SK-N-SH (cell line): ENCODE measurements at regions not wholly inside any gene's neighbourhood (a gene's known extent, or its start where the extent isn't known, plus 50 kb on each side); places are given as distances from the start of the nearest gene placed in this dataset.

Source experiments
- CTCF ChIA-PET: fragments of 300-600, 350-600 bp; formaldehyde crosslinking; extraction: SDS; loops from one replicate; lab custom pipeline; 2021; lab: Yijun Ruan, JAX
- POLR2A ChIA-PET: fragments of 350-600 bp; sonication (Branson Sonifier 250); formaldehyde crosslinking; extraction: SDS; loops from one replicate; lab custom pipeline; 2020; ENCODE audit warnings: antibody characterized with exemption, inconsistent platforms; lab: Yijun Ruan, JAX
- DNase-seq: peaks from one replicate; pipeline ENCODE4 v3.0.0; 2012
- H2AFZ ChIP-seq: fragments of 200-600 bp; sonication (generic); 2 replicates; pipeline ENCODE4 v1.8.1; 2016; ENCODE audit warnings: antibody characterized with exemption, mild to moderate bottlenecking, low read depth
- H3F3A ChIP-seq: fragments of 200-600 bp; sonication (generic); replicated peaks from 2 replicates; pipeline ENCODE3; 2016; ENCODE audit warnings: antibody characterized with exemption, mild to moderate bottlenecking; ENCODE audit not compliant: insufficient read depth
- H3K27ac ChIP-seq, 2 experiments: fragments of 200-500 bp in 1 of 2; fragments of 200-600 bp in 1 of 2; sonication (Bioruptor generic) in 1 of 2; sonication (generic), shearing (Covaris generic) in 1 of 2; 2 replicates each; pipeline versions ENCODE4 v1.5.1 to v1.6.1; 2014 to 2016; ENCODE audit warnings: low read depth in 2 of 2, inconsistent platforms in 1 of 2, low read length in 1 of 2, mild to moderate bottlenecking in 1 of 2, mixed read lengths in 1 of 2
- H3K27me3 ChIP-seq: fragments of 200-600 bp; sonication (generic), shearing (Covaris generic); 2 replicates; pipeline ENCODE4 v1.6.1; 2016; ENCODE audit warnings: mixed run types; ENCODE audit not compliant: insufficient read depth
- H3K36me3 ChIP-seq, 2 experiments: fragments of 200-500 bp in 1 of 2; fragments of 200-600 bp in 1 of 2; sonication (Bioruptor generic) in 1 of 2; sonication (generic) in 1 of 2; replicated peaks in 1 of 2; 2 replicates each; pipeline versions ENCODE3 to v1.5.1; 2014 to 2016; ENCODE audit warnings: low read length in 1 of 2, mild to moderate bottlenecking in 1 of 2; ENCODE audit not compliant: insufficient read depth in 2 of 2, control insufficient read depth in 1 of 2
- H3K4me1 ChIP-seq, 2 experiments: fragments of 200-500 bp in 1 of 2; fragments of 200-600 bp in 1 of 2; sonication (Bioruptor generic) in 1 of 2; sonication (generic), shearing (Covaris generic) in 1 of 2; 2 replicates each; pipeline versions ENCODE4 v1.5.1 to v1.6.1; 2014 to 2016; ENCODE audit warnings: low read depth in 1 of 2, low read length in 1 of 2, mixed run types in 1 of 2; ENCODE audit not compliant: insufficient read depth in 2 of 2, control insufficient read depth in 1 of 2
- H3K4me2 ChIP-seq: fragments of 200-600 bp; sonication (generic), shearing (Covaris generic); 2 replicates; pipeline ENCODE4 v1.6.1; 2017; ENCODE audit warnings: mixed run types
- H3K4me3 ChIP-seq, 2 experiments: fragments of 200-500 bp in 1 of 2; fragments of 200-600 bp in 1 of 2; sonication (Bioruptor generic) in 1 of 2; sonication (generic), shearing (Covaris generic) in 1 of 2; 2 replicates each; pipeline versions ENCODE4 v1.5.1 to v1.8.1; 2014 to 2016; ENCODE audit warnings: low read depth in 2 of 2, inconsistent platforms in 1 of 2, low read length in 1 of 2, mild to moderate bottlenecking in 1 of 2, mixed read lengths in 1 of 2, moderate library complexity in 1 of 2
- H3K79me2 ChIP-seq: fragments of 200-600 bp; sonication (generic); 2 replicates; pipeline ENCODE4 v1.8.1; 2017; ENCODE audit warnings: mild to moderate bottlenecking; ENCODE audit not compliant: insufficient read depth
- H3K9ac ChIP-seq: fragments of 200-600 bp; sonication (generic); 2 replicates; pipeline ENCODE4 v1.6.1; 2017; ENCODE audit warnings: mixed run types
- H3K9me2 ChIP-seq: fragments of 200-600 bp; sonication (generic); 2 replicates; pipeline ENCODE4 v1.6.1; 2017; ENCODE audit warnings: mixed run types
- H3K9me3 ChIP-seq: fragments of 200-600 bp; sonication (generic); 2 replicates; pipeline ENCODE4 v1.6.1; 2017; ENCODE audit warnings: mixed run types, mild to moderate bottlenecking, moderate library complexity
- H4K20me1 ChIP-seq: fragments of 200-600 bp; sonication (generic); 2 replicates; pipeline ENCODE4 v1.6.1; 2017; ENCODE audit warnings: mild to moderate bottlenecking, mixed run types; ENCODE audit not compliant: insufficient read depth
- EP300 ChIP-seq, 2 experiments: IDR thresholded peaks; 2 replicates each; pipeline versions ENCODE4 v1.4.0 to v1.6.1; 2012; ENCODE audit warnings: borderline replicate concordance in 1 of 2, low read depth in 1 of 2, low read length in 1 of 2
- EZH2phosphoT487 ChIP-seq: fragments of 200-600 bp; sonication (generic); IDR thresholded peaks from 2 replicates; pipeline ENCODE4 v1.6.1; 2017; ENCODE audit warnings: low read depth, mixed run types, mild to moderate bottlenecking, antibody characterized with exemption, moderate library complexity, borderline replicate concordance
- FOSL2 ChIP-seq: IDR thresholded peaks from 2 replicates; pipeline ENCODE4 v1.4.0; 2012; ENCODE audit warnings: low read depth, mild to moderate bottlenecking, moderate library complexity, borderline replicate concordance
- RAD21 ChIP-seq: IDR thresholded peaks from 2 replicates; pipeline ENCODE4 v1.6.1; 2012; ENCODE audit warnings: mild to moderate bottlenecking, low read length
- SMC3 ChIP-seq: IDR thresholded peaks from 2 replicates; pipeline ENCODE4 v1.6.1; 2012; ENCODE audit warnings: low read depth, low read length, improper control_type of control experiment
- TCF12 ChIP-seq: IDR thresholded peaks from 2 replicates; pipeline ENCODE4 v1.4.0; 2012
- USF1 ChIP-seq: IDR thresholded peaks from 2 replicates; pipeline ENCODE4 v1.4.0; 2012; ENCODE audit warnings: low read depth, borderline replicate concordance
- WGBS: methylation state at CpG from one replicate; pipeline ENCODE4 v1.1.6; 2017; ENCODE audit warnings: low lambda C conversion rate; 5-methylcytosine and 5-hydroxymethylcytosine counted together
- TF ChIP-seq, protein P1 (sequence below): IDR thresholded peaks from 2 replicates; pipeline ENCODE4 v1.4.0; 2012; ENCODE audit warnings: low read depth
- TF ChIP-seq, protein P2 (sequence below): IDR thresholded peaks from 2 replicates; pipeline ENCODE4 v1.6.1; 2012; ENCODE audit warnings: mild to moderate bottlenecking, low read depth, low read length, moderate library complexity
- TF ChIP-seq, protein P3 (sequence below): IDR thresholded peaks from 2 replicates; pipeline ENCODE4; 2012
- TF ChIP-seq, protein P4 (sequence below): fragments of 200-600 bp; sonication (generic); IDR thresholded peaks from 2 replicates; pipeline ENCODE4 v1.6.1; 2017; ENCODE audit warnings: antibody characterized with exemption, mild to moderate bottlenecking, moderate library complexity

DNA sequence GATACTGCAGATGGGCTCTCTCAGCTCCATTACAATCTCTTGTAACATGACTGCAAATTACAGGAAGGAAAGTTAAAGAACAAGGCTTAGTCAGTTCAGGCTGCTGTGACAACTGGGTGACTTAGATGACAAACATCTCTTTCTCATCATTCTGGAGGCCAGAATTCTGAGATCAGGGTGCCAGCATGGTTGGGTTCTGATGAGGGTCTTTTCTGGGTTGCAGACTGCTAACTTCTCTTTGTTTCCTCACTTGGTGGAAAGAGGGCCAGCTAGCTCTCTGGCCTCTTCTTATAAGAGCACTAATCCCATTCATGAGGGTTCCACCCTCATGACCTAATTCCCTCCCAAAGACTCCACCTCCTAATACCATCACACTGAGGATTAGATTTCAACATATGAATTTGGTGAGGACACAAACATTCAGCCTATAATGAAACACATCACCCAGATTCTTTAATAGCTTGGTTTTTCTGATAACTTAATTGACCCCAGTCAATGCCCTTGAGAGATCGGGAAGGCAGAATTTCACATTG is 73.6 kb upstream of the MAMDC2 start:
- no peak for TF ChIP-seq EP300 (IDR thresholded peaks at IDR 0.05; ENCODE audit: borderline replicate concordance in 1 of 2, low read depth in 1 of 2, low read length in 1 of 2)
- no peak overlapping the region for H3K27ac ChIP-seq
- H3F3A ChIP-seq, result peaks cover 10% of the 10 kb centered on the region
- DNase-seq, result no peak
- no peaks in the 10 kb centered on the region for H3K9me3 ChIP-seq
- ChIA-PET CTCF (interaction anchor here (0.7 to 19.0 kb wide), 6 partner anchors 8 to 646 kb away, joined by 4 to 433 read pairs (median 22); no protein-coding TSS in a partner anchor), POLR2A (no interaction called here)
- peaks cover 0 to 9% of the 10 kb centered on the region in 2 experiments; a peak in 2 of 4 replicates for H3K4me1 ChIP-seq
- H3K9ac ChIP-seq, result no peak overlapping the region
- WGBS, result 100% methylated on average over 1 of the region's 1 CpG
- no peaks in the 10 kb centered on the region for H3K79me2 ChIP-seq
- H3K36me3 ChIP-seq, result no peaks in the 10 kb centered on the region
- no peak overlapping the region for H3K4me3 ChIP-seq
- H4K20me1 ChIP-seq, result no peaks in the 10 kb centered on the region
- no peaks in the 10 kb centered on the region for H3K9me2 ChIP-seq
- no peak overlapping the region for H2AFZ ChIP-seq
- H3K27me3 ChIP-seq, result no peaks in the 10 kb centered on the region
- H3K4me2 ChIP-seq, result no peak overlapping the region

DNA sequence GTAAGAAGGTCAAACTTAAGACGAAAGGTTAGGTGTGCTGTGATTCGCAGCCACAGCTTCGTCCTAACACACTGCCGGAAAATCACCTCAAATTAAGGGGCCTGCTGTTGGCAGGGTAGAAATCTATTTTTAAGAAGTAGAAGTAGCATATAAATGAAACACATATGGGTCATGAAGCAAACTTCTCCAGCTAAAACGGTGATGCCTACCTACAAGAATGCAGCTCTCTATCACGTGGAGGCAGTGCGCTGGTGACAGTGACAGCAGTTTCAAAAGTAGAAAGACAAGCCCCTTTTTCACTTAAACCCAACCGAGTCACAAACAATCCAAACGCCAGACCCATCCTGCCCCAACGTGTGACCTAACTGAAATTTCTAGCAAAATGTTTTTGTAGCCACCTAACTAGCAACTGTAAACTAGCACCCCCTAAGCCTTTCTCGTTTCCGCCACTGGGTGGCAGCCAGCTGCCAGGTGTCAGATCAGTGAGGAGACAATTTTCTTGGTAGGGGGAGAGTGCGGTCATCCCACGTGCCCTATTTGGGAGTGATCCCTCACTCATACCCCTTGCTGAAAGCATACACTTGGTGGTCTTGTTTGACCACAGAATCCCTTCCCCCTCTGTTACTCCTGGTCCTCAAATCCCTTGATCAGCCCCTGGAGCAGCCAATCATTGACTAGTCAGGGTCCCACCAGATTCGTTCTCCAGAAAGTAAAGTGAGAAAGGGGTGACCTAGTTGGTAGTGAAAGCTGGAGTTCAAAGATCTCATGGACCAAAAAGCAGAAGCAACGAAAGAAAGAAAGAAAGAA is 71.8 kb upstream of the MAMDC2 start:
- POLR2A ChIA-PET, result interaction anchor here (0.7 kb wide), 1 partner anchor 40 kb away, joined by 3 read pairs; no protein-coding TSS in a partner anchor
- H3K4me2 ChIP-seq, result peak overlapping the region; percentile 65; the same call in 1 of the 2 replicates
- WGBS, result 29% methylated on average over 16 of the region's 16 CpGs

More for the DNA sequence above, 71.8 kb upstream of the MAMDC2 start:
- peak overlapping the region in 1 of 2 experiments; percentile 53; a peak in 1 of 4 replicates for H3K4me3 ChIP-seq
- no peaks in the 10 kb centered on the region for H3K27me3 ChIP-seq
- peak; percentile 69 for DNase-seq
- no peaks in the 10 kb centered on the region for H3K36me3 ChIP-seq
- TF ChIP-seq FOSL2 (peak; percentile 26; the same call in 1 of the 2 replicates), USF1 (peak; percentile 77; the same call in 1 of the 2 replicates), EZH2phosphoT487 (no peak), RAD21 (peak; percentile 92), SMC3 (peak; percentile 91), TCF12 (peak; percentile 55)
- TF ChIP-seq, protein P1, sequence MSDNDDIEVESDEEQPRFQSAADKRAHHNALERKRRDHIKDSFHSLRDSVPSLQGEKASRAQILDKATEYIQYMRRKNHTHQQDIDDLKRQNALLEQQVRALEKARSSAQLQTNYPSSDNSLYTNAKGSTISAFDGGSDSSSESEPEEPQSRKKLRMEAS, result peak; percentile 66; the same call in 1 of the 2 replicates
- TF ChIP-seq, protein P2, sequence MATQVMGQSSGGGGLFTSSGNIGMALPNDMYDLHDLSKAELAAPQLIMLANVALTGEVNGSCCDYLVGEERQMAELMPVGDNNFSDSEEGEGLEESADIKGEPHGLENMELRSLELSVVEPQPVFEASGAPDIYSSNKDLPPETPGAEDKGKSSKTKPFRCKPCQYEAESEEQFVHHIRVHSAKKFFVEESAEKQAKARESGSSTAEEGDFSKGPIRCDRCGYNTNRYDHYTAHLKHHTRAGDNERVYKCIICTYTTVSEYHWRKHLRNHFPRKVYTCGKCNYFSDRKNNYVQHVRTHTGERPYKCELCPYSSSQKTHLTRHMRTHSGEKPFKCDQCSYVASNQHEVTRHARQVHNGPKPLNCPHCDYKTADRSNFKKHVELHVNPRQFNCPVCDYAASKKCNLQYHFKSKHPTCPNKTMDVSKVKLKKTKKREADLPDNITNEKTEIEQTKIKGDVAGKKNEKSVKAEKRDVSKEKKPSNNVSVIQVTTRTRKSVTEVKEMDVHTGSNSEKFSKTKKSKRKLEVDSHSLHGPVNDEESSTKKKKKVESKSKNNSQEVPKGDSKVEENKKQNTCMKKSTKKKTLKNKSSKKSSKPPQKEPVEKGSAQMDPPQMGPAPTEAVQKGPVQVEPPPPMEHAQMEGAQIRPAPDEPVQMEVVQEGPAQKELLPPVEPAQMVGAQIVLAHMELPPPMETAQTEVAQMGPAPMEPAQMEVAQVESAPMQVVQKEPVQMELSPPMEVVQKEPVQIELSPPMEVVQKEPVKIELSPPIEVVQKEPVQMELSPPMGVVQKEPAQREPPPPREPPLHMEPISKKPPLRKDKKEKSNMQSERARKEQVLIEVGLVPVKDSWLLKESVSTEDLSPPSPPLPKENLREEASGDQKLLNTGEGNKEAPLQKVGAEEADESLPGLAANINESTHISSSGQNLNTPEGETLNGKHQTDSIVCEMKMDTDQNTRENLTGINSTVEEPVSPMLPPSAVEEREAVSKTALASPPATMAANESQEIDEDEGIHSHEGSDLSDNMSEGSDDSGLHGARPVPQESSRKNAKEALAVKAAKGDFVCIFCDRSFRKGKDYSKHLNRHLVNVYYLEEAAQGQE, result no peak
- TF ChIP-seq, protein P3, sequence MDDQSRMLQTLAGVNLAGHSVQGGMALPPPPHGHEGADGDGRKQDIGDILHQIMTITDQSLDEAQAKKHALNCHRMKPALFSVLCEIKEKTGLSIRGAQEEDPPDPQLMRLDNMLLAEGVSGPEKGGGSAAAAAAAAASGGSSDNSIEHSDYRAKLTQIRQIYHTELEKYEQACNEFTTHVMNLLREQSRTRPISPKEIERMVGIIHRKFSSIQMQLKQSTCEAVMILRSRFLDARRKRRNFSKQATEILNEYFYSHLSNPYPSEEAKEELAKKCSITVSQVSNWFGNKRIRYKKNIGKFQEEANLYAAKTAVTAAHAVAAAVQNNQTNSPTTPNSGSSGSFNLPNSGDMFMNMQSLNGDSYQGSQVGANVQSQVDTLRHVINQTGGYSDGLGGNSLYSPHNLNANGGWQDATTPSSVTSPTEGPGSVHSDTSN, result 0 out of 2 replicates have a peak, but pooled peaks have one; percentile 15
- TF ChIP-seq, protein P4, sequence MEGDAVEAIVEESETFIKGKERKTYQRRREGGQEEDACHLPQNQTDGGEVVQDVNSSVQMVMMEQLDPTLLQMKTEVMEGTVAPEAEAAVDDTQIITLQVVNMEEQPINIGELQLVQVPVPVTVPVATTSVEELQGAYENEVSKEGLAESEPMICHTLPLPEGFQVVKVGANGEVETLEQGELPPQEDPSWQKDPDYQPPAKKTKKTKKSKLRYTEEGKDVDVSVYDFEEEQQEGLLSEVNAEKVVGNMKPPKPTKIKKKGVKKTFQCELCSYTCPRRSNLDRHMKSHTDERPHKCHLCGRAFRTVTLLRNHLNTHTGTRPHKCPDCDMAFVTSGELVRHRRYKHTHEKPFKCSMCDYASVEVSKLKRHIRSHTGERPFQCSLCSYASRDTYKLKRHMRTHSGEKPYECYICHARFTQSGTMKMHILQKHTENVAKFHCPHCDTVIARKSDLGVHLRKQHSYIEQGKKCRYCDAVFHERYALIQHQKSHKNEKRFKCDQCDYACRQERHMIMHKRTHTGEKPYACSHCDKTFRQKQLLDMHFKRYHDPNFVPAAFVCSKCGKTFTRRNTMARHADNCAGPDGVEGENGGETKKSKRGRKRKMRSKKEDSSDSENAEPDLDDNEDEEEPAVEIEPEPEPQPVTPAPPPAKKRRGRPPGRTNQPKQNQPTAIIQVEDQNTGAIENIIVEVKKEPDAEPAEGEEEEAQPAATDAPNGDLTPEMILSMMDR, result peak; percentile 97
- H3K9me2 ChIP-seq, result no peaks in the 10 kb centered on the region
- CTCF ChIA-PET, result interaction anchor here (0.5 to 19.0 kb wide), 37 partner anchors 9 to 631 kb away, joined by 3 to 433 read pairs (median 4); no protein-coding TSS in a partner anchor
- H3K9me3 ChIP-seq, result no peaks in the 10 kb centered on the region
- H3K27ac ChIP-seq, result peak overlapping the region in 1 of 2 experiments; percentile 53; a peak in 2 of 4 replicates
- peaks cover 24% of the 10 kb centered on the region for H3F3A ChIP-seq
- H3K4me1 ChIP-seq, result peaks cover 0 to 16% of the 10 kb centered on the region in 2 experiments; a peak in 3 of 4 replicates
- no peaks in the 10 kb centered on the region for H3K79me2 ChIP-seq
- H4K20me1 ChIP-seq, result no peaks in the 10 kb centered on the region
- peak overlapping the region; percentile 14 for H3K9ac ChIP-seq
- peak overlapping the region; percentile 64 for H2AFZ ChIP-seq
